NOMO-1 treated with dmso at 0.1 percent for 144 hours (cell line): ENCODE measurements at regions not wholly inside any gene's neighbourhood (a gene's known extent, or its start where the extent isn't known, plus 50 kb on each side); places are given as distances from the start of the nearest gene placed in this dataset.
"Not testable (repeated sequence)": the region's sequence is repeated elsewhere in the genome, so short reads cannot be mapped to it uniquely, and the experiment has no call there.

Source experiments
- DNase-seq: peaks from one replicate; lab custom pipeline; 2025; ENCODE audit not compliant: unreplicated experiment; lab: John Stamatoyannopoulos, UW

DNA sequence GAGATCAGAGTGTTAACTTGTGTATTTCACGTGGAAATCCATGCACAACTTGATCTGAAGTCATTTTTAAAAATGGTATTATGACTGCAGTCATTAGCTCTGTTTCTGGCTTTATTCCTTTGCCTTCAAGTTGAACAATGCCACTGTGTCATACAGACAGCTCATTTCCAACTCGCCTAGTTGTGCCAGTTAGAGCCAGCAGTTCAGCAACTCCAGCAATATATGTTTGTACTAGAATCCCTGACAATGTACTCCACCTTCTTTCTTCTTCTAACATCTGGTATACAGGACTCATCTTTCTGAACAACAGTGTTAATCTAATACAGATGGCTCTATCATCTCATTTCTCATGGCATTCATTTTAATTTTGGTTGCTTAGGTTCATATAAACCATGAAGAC lies 418.3 kb upstream of the POU3F2 start:
- DNase-seq = no peak

DNA sequence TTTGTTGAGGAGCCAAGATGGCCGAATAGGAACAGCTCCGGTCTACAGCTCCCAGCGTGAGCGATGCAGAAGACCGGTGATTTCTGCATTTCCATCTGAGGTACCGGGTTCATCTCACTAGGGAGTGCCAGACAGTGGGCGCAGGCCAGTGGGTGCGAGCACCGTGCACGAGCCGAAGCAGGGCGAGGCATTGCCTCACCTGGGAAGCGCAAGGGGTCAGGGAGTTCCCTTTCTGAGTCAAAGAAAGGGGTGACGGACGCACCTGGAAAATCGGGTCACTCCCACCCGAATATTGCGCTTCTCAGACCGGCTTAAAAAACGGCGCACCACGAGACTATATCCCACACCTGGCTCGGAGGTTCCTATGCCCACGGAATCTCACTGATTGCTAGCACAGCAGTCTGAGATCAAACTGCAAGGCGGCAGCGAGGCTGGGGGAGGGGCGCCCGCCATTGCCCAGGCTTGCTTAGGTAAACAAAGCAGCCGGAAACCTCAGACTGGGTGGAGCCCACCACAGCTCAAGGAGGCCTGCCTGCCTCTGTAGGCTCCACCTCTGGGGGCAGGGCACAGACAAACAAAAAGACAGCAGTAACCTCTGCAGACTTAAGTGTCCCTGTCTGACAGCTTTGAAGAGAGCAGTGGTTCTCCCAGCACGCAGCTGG lies 417.7 kb upstream of the POU3F2 start:
- DNase-seq = not testable (repeated sequence)

DNA sequence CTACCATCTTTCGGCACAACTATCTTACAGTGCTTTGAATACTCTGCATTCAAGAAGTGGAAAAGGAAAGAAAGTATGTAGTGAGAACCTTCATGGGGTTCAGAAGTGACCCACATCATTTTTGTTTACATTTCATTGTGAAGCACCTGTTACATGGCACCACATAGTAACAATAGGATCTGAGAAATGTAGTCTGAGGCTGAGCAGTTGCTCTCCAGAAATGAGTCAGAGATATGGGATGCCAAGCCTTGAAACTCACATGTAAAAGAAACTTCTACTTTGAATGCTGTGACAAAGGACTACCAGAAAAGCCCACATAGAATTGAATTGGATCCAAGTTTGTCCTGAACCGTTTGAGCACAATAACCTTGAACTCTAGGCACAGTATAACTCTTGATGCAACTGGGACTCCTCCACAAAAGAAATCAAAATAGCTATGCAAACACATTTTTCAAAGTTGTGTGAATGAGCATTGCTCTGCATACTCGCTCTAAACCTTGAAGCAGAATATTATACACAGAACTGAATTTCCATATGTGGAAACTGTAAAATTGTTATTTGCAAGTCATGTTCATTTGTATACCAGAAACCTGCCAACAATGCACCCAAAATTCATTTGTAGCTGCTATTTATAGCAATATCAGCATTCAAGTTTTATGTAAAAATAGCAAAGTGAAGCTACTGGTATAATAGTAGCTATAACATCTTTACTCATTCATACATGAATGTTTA lies 400.9 kb upstream of the POU3F2 start:
- no peak for DNase-seq

GRCh38 chr6:98443633-98444032 lies 390.7 kb upstream of the POU3F2 start:
- no peak for DNase-seq

- DNase-seq = no peak
Observed at GRCh38 chr6:98452685-98453084, 381.7 kb upstream of the POU3F2 start.

GRCh38 chr6:98454809-98455322 lies 379.5 kb upstream of the POU3F2 start:
- no peak for DNase-seq

- DNase-seq = no peak
Observed at GRCh38 chr6:98458708-98459107, 375.7 kb upstream of the POU3F2 start.

DNA sequence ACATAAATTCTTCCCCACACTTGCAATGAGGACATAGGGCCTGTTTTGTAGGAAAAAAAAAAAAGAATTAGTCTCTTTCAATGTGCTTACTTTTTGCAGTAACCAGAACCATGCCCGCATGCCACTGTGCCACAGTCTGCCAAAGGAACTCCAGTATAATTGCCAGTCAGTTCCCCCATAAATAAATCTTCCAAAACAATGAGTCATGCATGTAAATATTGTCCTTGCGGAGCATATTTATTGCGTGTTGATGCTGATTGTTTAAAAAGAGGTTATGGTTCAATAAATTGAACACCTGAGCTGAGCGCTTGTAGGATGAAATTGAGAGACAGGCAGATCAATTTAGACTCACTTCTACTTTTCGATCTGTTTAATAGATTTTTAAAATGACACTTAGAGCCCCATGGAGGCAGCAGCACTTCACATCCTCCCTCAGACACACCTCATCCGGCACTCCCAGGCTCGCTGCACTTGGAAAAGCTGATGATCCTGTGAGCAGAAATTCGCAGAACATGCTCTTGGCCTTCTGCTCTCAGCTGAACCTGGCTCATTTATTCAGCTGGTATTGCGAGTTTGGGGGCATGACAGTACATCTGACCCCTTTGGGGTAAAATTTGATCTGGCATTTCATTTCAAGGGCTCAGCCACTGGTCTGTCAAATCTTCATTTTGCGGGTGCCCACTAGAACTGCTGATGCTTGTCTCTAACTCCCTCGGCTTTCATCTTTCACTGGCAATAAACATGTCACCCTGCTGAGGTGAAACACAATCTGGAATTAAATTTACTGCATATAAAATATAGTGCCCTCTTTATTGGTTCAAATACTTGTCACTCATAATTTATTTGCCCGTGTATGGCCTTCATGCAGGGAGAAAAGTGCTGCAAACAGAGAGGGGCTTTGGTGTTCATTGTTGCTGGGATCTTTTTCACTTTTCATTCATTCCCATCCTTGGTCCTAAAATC lies 371.1 kb upstream of the POU3F2 start:
- DNase-seq = no peak

DNA sequence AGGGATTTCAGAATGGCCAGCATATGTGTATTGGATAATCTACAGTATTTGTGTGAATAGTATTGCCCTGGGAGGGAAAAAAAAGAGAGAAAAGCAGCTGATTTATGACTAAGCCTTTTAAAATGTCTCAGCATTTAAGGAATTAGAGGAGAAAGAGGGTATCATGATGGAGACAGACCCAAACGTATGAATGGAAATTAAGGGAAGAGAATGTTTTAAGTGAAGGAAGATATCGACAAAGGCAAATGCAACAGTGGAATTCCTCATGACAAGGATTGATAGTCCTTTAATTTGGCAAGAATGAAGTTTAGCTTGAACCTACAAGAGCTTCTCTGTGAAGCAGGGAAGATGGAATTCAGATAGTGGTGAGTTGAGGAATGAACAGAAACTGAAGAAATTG lies 367.3 kb upstream of the POU3F2 start:
- no peak for DNase-seq

DNA sequence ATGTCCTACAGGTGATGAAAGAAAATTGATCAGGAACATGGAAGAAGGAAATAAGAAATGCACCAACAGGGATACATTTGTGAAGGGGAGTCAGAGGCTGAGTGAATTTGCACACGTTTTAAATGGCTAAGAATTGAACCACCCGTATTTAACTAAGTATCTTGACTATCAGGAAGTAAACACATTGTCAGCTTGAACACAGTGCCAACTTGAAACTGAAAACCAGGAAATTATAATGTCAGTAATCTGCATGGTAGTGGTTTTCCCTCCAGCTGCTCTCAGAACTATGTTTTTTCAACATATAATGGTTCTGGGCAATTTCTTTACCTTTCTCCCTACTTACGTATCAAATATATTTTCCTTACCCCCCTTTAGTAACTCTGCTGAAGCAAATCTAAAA lies 366.5 kb upstream of the POU3F2 start:
- DNase-seq = no peak

DNA sequence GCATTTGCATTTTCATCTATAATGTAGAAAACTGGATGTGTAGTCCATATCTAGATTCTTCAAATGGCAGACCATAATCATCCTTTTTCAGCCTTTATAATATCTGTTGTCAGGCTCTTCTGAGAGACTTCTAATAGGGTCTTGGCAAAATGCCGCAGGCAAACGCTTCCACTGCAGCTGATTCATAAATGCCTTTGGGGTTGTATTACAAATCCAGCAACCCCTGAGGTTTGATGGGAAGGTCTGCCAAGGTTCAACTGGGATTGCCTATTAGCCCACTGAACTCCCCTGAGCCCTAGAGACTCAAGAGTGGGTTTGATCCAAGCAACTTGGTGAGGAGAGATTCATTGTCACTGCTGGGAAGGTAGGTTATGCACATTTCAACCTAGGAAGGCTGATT lies 365.2 kb upstream of the POU3F2 start:
- DNase-seq = no peak

- DNase-seq = no peak
Observed at GRCh38 chr6:98470821-98471220, 363.6 kb upstream of the POU3F2 start.

- no peak for DNase-seq
Observed at GRCh38 chr6:98471444-98471843, 362.9 kb upstream of the POU3F2 start.

- DNase-seq = no peak
Observed at GRCh38 chr6:98477231-98477630, 357.1 kb upstream of the POU3F2 start.

DNA sequence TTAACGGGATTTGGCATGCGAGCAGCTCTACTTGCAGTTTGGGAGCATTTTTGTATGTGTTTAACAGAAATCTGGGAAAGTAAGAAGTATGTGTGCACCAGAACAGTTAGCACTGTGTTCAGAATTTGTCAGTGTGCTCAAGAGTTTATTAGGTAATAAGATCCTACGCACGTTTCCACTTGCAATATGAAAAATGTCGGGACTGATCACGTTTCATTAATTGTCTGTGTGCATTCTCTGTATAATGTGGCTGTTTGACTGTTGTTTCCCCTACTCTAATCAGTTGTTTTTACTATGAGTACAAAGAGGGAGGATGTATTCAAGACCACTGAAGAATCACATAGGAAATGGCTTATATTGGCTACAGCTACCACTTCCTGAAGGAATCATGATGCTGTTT lies 349.7 kb upstream of the POU3F2 start:
- no peak for DNase-seq

DNA sequence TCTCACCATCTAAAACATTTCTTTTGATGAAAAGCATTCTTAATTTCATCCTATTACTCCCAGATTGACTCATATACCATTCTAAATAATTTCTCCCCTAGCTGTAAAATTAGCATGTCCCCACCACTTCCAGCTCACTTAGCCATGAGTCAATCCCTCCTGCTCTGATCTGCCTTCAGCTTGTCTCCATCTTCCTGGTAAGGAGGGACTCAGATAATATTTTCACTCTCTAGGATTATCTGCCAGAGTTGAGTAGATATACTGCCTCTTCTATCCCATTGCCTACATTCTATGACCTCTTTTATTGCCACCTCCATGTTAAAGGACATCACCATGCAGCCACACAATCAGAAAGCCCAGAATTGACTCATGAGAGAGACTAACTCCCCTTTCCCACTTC lies 348.8 kb upstream of the POU3F2 start:
- no peak for DNase-seq

GRCh38 chr6:98486057-98486456 lies 348.3 kb upstream of the POU3F2 start:
- DNase-seq = no peak

DNA sequence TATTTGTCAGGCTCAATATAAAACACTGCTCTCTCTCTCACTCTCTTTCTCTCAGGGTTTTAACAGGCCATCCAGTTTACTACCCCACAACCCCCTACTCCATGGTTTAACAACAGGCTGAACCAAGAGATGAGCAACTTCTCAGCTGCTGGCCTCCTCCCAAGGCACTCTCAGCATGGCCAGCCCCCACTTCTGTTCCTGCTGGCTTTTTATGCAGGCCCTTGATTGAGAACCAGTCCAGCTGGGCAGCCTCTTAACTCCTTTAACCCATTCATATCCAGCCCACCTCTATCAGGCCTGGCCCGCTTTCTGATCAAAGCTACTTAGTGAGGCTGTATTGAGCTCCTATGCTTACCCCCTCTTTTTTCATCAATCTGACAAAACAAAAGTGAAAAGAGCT lies 346.8 kb upstream of the POU3F2 start:
- no peak for DNase-seq

- DNase-seq = no peak
Observed at GRCh38 chr6:98498144-98498775, 336.1 kb upstream of the POU3F2 start.

DNA sequence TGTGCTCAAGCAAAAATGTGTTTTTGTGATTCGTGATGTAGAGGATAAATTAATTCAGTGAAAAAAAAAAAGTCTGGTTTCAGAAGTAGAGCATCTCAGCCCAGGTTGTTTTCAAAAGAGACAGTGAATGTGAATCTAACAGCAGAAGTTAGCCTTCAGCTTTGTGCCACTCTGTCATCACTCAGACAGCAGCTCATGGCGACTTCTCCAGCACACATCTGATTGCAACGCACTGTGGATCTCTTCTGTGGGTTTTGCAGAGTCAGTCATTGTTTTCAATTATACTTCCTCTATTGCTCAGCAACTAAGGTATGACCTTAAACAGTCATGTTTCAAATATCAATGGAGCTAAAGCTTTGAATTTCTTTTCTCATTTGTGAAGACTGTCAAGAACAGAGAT lies 335.5 kb upstream of the POU3F2 start:
- DNase-seq = no peak

DNA sequence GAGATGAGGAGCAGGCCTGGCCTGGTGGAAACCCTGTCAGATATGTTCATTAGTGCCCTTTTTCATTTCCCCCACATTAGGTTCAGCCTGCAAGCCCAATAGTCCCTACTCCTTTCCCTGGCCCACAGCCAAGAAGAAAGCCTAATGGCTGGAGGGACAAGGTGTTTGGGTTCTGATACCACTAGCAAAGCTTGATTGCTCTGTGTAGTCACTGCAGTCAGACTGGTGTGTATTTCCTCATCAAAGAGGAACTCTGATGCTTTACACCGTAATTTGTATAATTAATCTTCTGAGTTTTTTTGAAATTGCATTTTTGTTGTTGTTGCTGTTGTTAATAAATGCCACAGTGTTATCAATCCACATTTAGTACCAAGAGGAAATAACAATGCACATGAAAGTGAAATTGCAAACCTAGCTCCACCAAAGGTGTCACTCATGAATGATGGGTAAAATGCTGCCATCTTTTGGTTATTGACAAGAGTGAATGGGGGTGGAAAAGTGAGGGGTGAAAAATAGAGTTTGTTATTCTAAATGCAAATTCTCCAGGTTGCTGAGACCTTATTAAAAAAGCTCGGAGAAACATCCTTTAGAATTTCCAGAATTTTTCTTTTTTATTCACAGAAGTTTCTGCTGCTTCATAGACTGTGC lies 320.2 kb upstream of the POU3F2 start:
- no peak for DNase-seq
